Esophagus muscularis mucosa (tissue), 3 donors: ENCODE measurements at regions not wholly inside any gene's neighbourhood (a gene's known extent, or its start where the extent isn't known, plus 50 kb on each side); places are given as distances from the start of the nearest gene placed in this dataset.

Experiments
- CTCF ChIP-seq, 3 experiments: fragments of 200-600 bp in 2 of 3; fragments of 450-650 bp in 1 of 3; sonication (generic) in 2 of 3; IDR thresholded peaks; one replicate each; pipeline ENCODE4 v1.5.1; 2017 to 2019; ENCODE audit warnings: antibody characterized with exemption in 3 of 3, mild to moderate bottlenecking in 2 of 3, moderate library complexity in 1 of 3
- POLR2A ChIP-seq: fragments of 450-650 bp; IDR thresholded peaks from one replicate; pipeline ENCODE4 v1.6.1; 2017; ENCODE audit warnings: antibody characterized with exemption, moderate library complexity, mild to moderate bottlenecking, low read depth

DNA sequence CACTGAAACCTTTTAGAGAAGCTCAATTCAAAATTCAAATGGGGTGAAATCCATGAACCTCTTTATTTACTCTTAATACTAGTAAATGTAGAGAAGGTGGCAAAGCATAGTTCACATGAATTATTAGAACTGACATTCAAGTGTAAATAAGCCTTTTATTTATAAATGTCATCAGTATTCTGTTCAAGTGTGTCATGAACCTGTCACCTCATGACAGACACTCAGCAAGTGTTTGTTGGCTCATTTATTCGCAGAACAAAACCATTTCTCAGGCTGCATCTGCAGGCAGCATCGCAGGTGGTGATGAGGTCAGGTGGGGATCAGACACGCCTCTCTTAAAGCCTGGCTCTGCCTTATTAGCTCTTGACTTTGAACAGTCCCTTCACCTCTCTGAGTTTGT, 116.6 kb downstream of the SETD4 start:
- TF ChIP-seq POLR2A, result no peak
- no peak for TF ChIP-seq CTCF (IDR thresholded peaks at IDR 0.05)
